OCI-LY1 (cell line): ENCODE measurements at regions not wholly inside any gene's neighbourhood (a gene's known extent, or its start where the extent isn't known, plus 50 kb on each side); places are given as distances from the start of the nearest gene placed in this dataset.

Experiments used
- H2AFZ ChIP-seq: fragments of 200-600 bp; sonication (generic), shearing (Covaris generic); 2 replicates; pipeline ENCODE4 v1.6.0; 2014; ENCODE audit warnings: antibody characterized with exemption, mild to moderate bottlenecking, low read length
- H3F3A ChIP-seq: fragments of 200-600 bp; sonication (generic), shearing (Covaris generic); 2 replicates; pipeline ENCODE4 v1.6.0; 2014; ENCODE audit warnings: mild to moderate bottlenecking, antibody characterized with exemption, low read length, moderate library complexity; ENCODE audit not compliant: insufficient read depth
- H3K27ac ChIP-seq: fragments of 200-600 bp; sonication (generic); 2 replicates; pipeline ENCODE4 v1.5.1; 2014; ENCODE audit warnings: low read length, mixed run types, mild to moderate bottlenecking, low read depth; ENCODE audit not compliant: poor library complexity, severe bottlenecking
- H3K27me3 ChIP-seq: fragments of 200-600 bp; sonication (generic); 2 replicates; pipeline ENCODE4 v1.6.0; 2014; ENCODE audit warnings: antibody characterized with exemption, mild to moderate bottlenecking, low read length, moderate library complexity; ENCODE audit not compliant: insufficient read depth
- H3K36me3 ChIP-seq: fragments of 200-600 bp; sonication (generic); 2 replicates; pipeline ENCODE4 v1.6.1; 2014; ENCODE audit warnings: mild to moderate bottlenecking, antibody characterized with exemption, low read length, moderate library complexity, mixed read lengths; ENCODE audit not compliant: insufficient read depth
- H3K4me1 ChIP-seq: fragments of 200-600 bp; sonication (generic); 2 replicates; pipeline ENCODE4 v1.5.1; 2014; ENCODE audit warnings: mild to moderate bottlenecking, low read length, moderate library complexity; ENCODE audit not compliant: insufficient read depth, severe bottlenecking
- H3K4me2 ChIP-seq: fragments of 200-600 bp; sonication (generic), shearing (Covaris generic); 2 replicates; pipeline ENCODE4 v1.6.1; 2014; ENCODE audit warnings: low read length
- H3K4me3 ChIP-seq: fragments of 200-600 bp; sonication (generic); 2 replicates; pipeline ENCODE4 v1.5.1; 2014; ENCODE audit warnings: low read length, low read depth, mild to moderate bottlenecking, mixed read lengths; ENCODE audit not compliant: poor library complexity, severe bottlenecking
- H3K79me2 ChIP-seq: fragments of 200-600 bp; shearing (Covaris generic); 2 replicates; pipeline ENCODE4 v1.6.1; 2016; ENCODE audit warnings: mixed run types, low read length, mixed read lengths; ENCODE audit not compliant: insufficient read depth
- H3K9ac ChIP-seq: fragments of 200-600 bp; sonication (generic), shearing (Covaris generic); 2 replicates; pipeline ENCODE4 v1.6.1; 2014; ENCODE audit warnings: mild to moderate bottlenecking, low read length, mixed read lengths
- H3K9me2 ChIP-seq: fragments of 200-600 bp; sonication (generic), shearing (Covaris generic); 2 replicates; pipeline ENCODE4 v1.6.1; 2014; ENCODE audit warnings: low read depth, mild to moderate bottlenecking, low read length, mixed read lengths
- H3K9me3 ChIP-seq: fragments of 200-600 bp; shearing (Covaris generic); 2 replicates; pipeline ENCODE4 v1.6.1; 2014; ENCODE audit warnings: low read length, mixed read lengths
- H4K20me1 ChIP-seq: fragments of 200-600 bp; sonication (generic), shearing (Covaris generic); 2 replicates; pipeline ENCODE4 v1.6.0; 2016; ENCODE audit warnings: mild to moderate bottlenecking, low read length; ENCODE audit not compliant: insufficient read depth
- CTCF ChIP-seq: fragments of 200-600 bp; sonication (generic), shearing (Covaris generic); IDR thresholded peaks from 2 replicates; pipeline ENCODE4 v1.5.1; 2017; ENCODE audit warnings: mild to moderate bottlenecking, antibody characterized with exemption, low read length, moderate library complexity, mixed read lengths
- EZH2 ChIP-seq: fragments of 200-600 bp; sonication (generic), shearing (Covaris generic); IDR thresholded peaks from 2 replicates; pipeline ENCODE4 v1.8.0; 2017; ENCODE audit warnings: borderline replicate concordance, mixed run types, mild to moderate bottlenecking, antibody characterized with exemption, low read length, moderate library complexity, mixed read lengths

DNA sequence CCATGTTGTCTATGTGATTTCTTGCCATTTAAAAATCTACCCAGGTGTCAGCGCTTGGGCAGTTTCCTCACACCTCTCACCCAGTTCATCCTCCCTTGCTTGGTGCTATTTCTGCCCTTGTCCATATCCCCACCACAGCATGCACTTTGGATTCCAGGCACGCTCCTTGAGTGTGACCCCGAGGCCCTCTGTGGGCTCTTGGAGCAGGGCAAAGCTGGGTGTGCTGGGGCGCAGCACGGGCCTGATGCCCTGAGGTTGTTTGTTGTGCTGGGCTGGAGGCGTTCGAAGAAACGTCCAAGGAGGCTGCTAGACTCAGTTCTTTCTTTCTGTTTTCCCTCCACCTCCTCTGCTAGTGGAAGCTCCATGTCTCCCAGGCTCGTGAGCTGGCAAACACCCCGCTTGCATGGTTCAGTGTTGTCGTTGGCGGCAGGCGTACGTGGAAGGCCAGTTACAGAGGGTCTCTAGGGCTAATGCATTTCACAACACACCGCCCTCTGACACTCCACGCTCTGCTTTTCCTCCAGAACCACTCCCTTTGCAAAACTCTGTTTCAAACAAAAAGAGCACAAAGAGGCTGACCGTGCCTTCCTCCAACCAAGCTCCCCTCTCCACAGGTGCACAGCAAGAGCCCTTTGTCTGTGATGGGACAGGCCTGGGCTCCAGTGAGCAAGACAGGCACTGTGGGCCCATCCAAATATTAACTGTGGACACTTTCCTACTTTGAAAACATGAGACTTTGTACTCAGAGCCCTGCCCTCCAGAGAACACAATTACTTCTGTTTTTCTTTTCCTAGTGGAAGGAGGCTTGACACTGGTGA, 117.7 kb upstream of the GJB6 start:
- Histone ChIP-seq H3F3A (no peaks in the 10 kb centered on the region), H3K79me2 (no peaks in the 10 kb centered on the region), H3K27me3 (no peaks in the 10 kb centered on the region), H3K4me3 (no peak overlapping the region), H4K20me1 (no peaks in the 10 kb centered on the region), H3K9me2 (no peaks in the 10 kb centered on the region), H3K4me2 (no peak overlapping the region), H3K36me3 (no peaks in the 10 kb centered on the region), H3K4me1 (no peaks in the 10 kb centered on the region), H3K9me3 (no peaks in the 10 kb centered on the region), H3K9ac (no peak overlapping the region), H3K27ac (no peak overlapping the region), H2AFZ (no peak overlapping the region)
- no peak for TF ChIP-seq CTCF
- TF ChIP-seq EZH2, result no peak

DNA sequence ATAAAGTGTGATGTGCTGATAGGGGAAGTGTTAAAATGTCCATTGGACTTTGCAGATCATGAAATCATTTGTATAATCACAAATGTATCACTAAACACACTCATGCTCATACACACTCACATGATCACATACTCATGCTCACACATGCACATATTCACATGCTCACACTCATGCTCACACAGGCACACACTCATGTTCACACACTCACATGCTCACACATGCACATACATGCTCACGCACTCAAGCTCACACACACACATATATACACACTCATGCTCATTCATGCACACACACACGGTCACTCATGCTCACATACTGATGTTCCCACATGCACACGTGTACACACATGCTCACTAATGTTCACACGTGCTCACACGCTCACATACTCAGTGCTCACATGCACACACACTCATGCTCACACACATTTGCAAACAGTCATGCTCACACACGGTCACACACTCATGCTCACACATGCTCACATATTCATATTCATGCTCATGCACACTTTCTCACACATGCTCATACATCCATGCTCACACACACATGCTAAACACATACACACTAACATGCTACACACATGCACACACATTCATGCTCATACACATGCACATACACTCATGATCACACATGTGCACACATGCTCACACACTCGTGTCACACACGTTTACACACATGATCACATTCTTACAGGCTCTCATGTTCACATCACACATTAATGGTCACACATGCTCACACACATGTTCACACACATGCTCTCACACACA, 116.7 kb upstream of the GJB6 start:
- H3K4me2 ChIP-seq, result no peak overlapping the region
- no peak for TF ChIP-seq CTCF
- TF ChIP-seq EZH2, result no peak
- no peaks in the 10 kb centered on the region; the same call in 1 of the 2 replicates for H3K27me3 ChIP-seq
- H3K79me2 ChIP-seq, result no peaks in the 10 kb centered on the region
- no peaks in the 10 kb centered on the region for H3F3A ChIP-seq
- no peak overlapping the region for H3K9ac ChIP-seq
- H4K20me1 ChIP-seq, result no peaks in the 10 kb centered on the region
- no peaks in the 10 kb centered on the region for H3K4me1 ChIP-seq
- no peaks in the 10 kb centered on the region for H3K9me3 ChIP-seq
- no peaks in the 10 kb centered on the region for H3K36me3 ChIP-seq
- H3K27ac ChIP-seq, result no peak overlapping the region
- H3K9me2 ChIP-seq, result no peaks in the 10 kb centered on the region
- H2AFZ ChIP-seq, result no peak overlapping the region
- no peak overlapping the region for H3K4me3 ChIP-seq

DNA sequence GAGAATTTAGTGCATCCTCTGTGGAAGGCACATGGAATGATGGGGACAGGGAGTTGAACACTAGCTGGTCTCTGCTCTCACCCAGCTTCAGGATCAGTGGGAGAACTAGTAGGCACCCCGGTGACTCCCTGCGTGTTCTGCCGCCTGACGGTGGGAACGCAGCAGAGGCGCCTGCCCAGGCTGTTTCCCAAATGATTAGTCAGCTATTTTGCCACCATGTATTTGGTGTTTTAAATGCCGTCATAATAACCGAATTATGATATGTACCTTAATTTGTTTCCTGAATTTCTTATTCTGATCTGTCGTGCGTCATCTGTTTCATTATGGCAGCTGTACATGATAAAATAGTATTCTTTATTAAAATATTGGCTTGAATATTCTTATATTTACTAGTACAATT, 115.9 kb upstream of the GJB6 start:
- no peak overlapping the region for H3K4me2 ChIP-seq
- no peaks in the 10 kb centered on the region for H4K20me1 ChIP-seq
- H3F3A ChIP-seq, result no peaks in the 10 kb centered on the region
- no peak overlapping the region for H3K9ac ChIP-seq
- H3K36me3 ChIP-seq, result no peaks in the 10 kb centered on the region
- no peaks in the 10 kb centered on the region for H3K79me2 ChIP-seq
- H3K9me2 ChIP-seq, result no peaks in the 10 kb centered on the region
- TF ChIP-seq CTCF, result no peak
- TF ChIP-seq EZH2, result no peak
- no peaks in the 10 kb centered on the region; the same call in 1 of the 2 replicates for H3K27me3 ChIP-seq
- no peak overlapping the region for H2AFZ ChIP-seq
- no peaks in the 10 kb centered on the region for H3K4me1 ChIP-seq
- H3K4me3 ChIP-seq, result no peak overlapping the region
- no peaks in the 10 kb centered on the region for H3K9me3 ChIP-seq
- no peak overlapping the region for H3K27ac ChIP-seq
